GM19328 (cell line): ENCODE measurements at regions not wholly inside any gene's neighbourhood (a gene's known extent, or its start where the extent isn't known, plus 50 kb on each side); places are given as distances from the start of the nearest gene placed in this dataset.

Experiments used
- ATAC-seq: cut with Tn5 transposase; IDR thresholded peaks from one replicate; pipeline ENCODE4 v1.9.1; 2021; ENCODE audit warnings: mild to moderate bottlenecking, moderate library complexity; ENCODE audit not compliant: unreplicated experiment

- ATAC-seq = no peak
Observed at GRCh38 chr2:118738524-118739308, 108.7 kb downstream of the EN1 start.

DNA sequence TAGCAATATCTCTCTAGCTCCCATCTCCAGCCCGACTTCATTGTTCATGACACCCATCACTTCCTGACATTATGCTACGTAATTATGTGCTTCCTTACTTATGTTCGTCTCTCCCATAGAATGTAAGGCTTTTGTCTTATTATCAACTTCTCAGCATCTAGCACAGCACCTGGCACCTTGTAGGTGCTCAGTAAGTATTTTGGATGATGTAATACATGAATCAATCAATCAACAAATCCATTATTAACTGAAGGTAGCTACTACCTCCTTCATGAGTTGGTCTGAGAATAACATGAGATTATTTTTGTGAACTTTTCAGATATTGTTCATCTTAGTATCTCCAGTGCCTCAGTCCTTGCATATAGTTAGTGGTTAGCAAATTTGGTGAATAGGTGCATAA, 109.3 kb downstream of the EN1 start:
- no peak for ATAC-seq

DNA sequence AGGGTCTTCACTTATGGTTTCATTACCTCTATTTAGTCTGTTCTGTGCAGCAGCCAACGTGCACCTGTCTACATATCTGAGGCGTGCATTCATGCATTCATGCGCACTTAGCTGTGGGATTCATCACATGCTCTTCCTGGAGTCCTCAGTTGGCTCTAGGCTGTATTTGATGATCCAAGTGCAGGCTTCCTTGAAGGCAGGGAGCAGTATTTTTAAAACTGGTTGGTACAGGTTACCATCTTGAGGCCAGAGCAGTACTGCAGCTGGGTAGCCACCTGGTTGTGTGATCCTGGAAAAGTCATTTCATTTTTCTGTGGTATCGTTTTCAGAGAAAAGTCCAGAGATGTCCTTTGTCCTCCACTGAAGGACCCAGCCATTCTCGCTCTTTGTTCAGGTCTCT, 109.8 kb downstream of the EN1 start:
- no peak for ATAC-seq

GRCh38 chr2:118732432-118732831, 115.0 kb downstream of the EN1 start:
- ATAC-seq = no peak

- ATAC-seq = no peak
Observed at GRCh38 chr2:118731413-118731812, 116.0 kb downstream of the EN1 start.

DNA sequence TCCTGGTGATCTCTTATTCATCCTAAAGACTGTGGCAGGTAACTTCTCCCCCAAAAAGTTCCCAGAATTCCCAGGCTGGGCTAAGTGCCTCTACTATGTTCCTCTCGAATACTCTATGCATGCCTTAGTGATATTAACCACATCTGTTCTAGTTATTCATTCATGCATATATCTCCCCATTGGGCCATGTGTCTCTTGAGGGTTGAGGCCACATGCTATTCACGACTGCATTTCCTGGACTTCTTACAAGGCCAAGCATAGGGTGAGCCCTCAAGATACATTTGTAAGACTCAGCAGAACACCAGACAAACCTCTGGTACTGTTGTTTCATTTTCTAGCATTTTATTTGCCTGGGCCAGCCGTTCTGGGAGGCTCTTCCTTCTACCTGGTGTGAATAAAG, 117.0 kb downstream of the EN1 start:
- ATAC-seq = no peak

DNA sequence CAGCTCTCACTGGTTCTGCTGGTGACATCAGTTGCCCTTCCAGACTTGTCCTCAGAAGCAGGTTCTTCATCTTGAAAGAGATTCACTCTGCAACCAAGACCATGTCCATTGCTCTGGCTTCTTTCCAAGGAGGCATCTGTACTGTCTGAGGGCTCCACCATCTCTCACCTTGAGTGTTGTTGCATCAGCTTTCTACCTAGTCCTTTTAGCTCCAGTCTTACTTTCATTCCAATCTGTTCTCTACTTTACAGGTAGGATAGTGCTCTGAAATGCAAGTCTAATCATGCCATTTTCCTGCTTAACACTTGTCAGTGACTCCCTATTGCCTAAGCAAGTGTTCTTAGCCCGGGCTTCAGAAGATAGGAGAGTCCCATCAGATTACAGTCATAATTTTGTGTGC, 117.7 kb downstream of the EN1 start:
- ATAC-seq = no peak

DNA sequence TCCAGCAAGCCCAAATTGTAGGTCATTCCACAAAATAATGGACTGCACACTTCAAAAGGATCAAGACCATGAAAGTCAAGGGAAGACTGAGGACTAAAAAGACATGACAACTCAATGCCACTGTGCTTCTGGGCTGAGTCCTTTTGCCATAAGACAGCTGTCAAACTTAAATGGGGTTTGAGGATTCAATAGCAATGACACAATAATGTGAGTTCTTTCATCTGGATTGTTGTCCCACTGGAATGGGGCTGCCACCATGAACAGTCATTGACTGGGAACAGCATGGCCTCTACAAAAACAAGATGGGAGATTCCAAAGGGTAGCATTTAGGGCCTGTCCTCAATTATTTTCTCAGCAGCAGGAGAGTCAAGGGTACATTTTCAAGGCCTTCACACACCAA, 118.5 kb downstream of the EN1 start:
- no peak for ATAC-seq

DNA sequence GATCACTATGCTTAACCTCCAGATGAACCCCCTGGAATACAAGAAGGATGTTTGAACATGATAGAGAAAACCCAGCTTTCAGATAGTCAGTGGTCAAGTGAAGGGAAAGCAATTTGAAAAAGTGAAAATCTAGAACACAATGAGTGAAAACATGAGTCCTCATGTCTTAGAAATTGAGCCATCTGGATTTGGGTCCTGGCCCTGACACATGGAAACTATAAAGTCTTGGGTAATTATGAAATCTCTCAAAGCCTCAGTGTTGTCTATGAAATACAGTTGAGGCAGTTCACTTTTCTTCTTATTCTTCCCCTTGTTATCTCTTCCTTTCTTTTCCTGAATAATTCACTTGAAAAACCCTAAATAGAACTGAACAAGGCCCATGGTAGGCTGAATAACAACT, 120.6 kb downstream of the EN1 start:
- ATAC-seq = no peak

- ATAC-seq = no peak
Observed at GRCh38 chr2:118723394-118723793, 124.1 kb downstream of the EN1 start.

- ATAC-seq = no peak
Observed at GRCh38 chr2:118722976-118723375, 124.5 kb downstream of the EN1 start.

- ATAC-seq = no peak
Observed at GRCh38 chr2:118721817-118722551, 125.5 kb downstream of the EN1 start.

DNA sequence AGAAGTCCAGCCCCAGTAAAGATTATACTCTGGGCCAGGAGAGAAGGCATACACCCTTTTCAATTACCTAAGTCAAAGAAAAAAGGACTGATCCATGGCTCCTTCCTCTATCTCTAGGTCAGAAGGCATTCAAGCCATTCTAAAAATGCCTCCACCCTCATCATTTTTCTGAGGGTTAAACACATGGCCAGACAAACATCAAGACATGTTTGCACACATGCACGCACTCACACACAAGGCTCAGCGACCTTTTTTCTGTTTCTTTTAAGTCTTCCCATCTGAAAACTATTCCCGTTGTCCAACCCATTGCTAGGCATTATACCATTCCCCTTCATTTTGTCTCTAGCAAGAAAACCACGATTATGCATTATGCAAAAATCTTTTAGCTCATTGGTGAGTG, 126.6 kb downstream of the EN1 start:
- ATAC-seq = no peak

DNA sequence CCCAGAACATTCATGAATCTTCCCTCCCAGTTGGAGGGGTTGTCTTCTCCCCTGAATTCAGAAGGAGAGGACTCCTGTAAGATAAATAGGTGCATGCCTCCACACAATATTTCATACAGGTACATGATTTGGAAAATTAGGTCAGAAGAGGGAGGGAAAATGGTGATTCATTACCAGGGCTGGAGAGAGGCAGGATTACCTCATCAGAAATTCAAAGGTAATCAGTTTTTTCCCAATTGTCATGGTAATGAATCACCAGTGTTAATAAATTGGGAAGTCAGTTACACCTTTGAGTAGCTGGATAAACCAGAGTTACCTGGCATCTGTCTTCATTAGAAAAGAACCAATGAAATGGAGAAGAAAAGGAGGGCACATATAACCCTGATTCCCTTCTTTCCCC, 128.5 kb downstream of the EN1 start:
- ATAC-seq = no peak

- no peak for ATAC-seq
Observed at GRCh38 chr2:118716102-118716501, 131.3 kb downstream of the EN1 start.

DNA sequence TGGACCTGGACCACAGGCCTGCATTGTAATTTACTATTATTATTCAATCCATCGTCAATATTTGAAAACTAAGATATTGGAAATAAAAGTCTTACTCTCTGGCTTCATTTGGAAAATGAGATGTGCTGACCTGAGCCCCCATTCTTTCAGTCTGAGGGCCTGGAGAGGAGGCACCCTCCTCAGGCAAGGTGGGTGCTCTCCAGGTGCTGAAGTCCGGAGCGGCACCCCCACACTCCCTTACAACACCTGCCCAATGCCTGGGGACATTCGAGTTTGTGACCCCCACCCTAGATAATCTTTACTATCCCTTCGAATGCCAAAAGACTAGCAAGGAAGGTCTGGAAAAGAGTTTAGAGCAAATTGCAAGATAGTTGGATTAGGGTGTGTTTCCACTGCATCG, 133.3 kb downstream of the EN1 start:
- ATAC-seq = no peak

GRCh38 chr2:118711603-118712002, 135.8 kb downstream of the EN1 start:
- ATAC-seq = no peak

GRCh38 chr2:118710481-118710880, 137.0 kb downstream of the EN1 start:
- no peak for ATAC-seq

GRCh38 chr2:118709786-118710185, 137.7 kb downstream of the EN1 start:
- ATAC-seq = no peak

GRCh38 chr2:118706844-118707243, 140.6 kb downstream of the EN1 start:
- no peak for ATAC-seq

DNA sequence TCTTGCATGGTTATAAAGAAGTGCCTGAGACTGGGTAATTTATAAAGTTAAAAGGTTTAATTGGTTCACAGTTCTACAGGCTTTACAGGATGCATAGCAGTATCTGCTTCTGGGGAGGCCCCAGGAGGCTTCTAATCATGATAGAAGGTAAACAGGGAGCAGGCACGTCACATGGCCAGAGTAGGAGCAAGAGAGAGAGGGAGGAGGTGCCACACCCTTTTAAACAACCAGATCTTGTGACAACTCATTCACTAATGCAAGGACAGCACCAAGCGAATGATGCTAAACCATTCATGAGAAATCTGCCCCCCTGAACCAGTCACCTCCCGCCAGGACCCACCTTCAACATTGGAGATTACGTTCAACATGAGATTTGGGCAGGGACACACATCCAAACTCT, 141.1 kb downstream of the EN1 start:
- no peak for ATAC-seq

GRCh38 chr2:118705032-118705431, 142.4 kb downstream of the EN1 start:
- no peak for ATAC-seq
